ENCODE measurements at regions not wholly inside any gene's neighbourhood (a gene's known extent, or its start where the extent isn't known, plus 50 kb on each side); places are given as distances from the start of the nearest gene placed in this dataset.

DNA sequence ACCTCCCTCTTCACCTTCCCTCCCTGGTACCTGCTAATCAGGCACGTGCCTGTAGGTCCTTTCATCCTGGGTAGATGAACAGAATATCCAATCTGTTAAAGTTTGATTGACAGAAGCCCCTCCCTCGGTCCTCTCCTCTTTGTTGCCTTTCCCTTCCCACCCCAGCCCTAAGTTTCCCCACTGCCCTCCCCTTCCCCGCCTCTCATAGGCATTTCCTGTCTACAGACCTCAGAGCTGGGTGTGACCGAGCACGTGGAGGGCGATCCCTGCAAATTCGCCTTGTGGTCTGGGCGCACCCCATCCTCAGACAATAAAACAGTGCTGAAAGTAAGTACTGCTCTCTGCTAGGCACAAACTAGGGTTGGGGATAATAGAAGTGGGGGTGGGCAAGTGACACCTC, 239.2 kb upstream of the UMPS start:
- DNase-seq (ENCODE audit: low read depth in 2 of 2): no peak

DNA sequence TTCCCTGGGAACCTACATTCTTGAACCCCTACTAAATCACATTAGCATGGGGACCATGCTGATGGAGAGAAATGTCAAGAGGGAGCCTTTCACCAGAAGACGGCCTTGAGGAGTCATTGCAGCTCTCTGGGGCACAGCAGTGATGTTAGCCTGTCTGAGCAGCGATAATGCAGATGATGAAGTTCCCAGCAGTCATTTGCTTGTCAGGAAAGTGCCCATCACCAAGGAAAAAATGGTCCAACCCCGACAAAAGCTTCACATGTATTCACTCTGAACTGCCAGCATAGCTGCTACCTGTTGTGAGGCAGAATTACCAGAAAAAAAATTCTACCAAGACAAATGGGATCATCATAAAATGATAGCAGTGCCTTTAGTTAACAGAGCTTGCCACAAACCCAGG, 238.4 kb upstream of the UMPS start:
- DNase-seq (ENCODE audit: low read depth in 2 of 2): no peak

DNA sequence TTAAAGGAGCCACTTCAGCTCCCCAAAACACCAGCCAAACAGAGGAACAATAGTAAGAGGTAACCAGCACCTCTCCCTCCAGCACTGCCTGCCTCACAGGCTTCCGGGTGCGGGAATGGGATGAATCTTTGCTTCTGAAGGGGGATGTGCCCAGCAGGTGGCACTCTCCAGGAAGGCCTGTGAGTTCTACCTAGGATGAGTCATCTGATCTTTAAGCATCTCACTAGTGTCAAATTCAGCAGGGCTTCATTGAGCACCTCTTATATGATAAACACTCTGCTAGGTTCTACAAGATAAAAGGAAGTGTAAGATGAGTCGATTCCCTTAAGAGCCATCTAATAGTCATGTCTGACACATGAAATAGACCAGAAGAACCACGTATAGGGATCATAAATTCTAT, 237.4 kb upstream of the UMPS start:
- DNase-seq (ENCODE audit: low read depth in 2 of 2): no peak

DNA sequence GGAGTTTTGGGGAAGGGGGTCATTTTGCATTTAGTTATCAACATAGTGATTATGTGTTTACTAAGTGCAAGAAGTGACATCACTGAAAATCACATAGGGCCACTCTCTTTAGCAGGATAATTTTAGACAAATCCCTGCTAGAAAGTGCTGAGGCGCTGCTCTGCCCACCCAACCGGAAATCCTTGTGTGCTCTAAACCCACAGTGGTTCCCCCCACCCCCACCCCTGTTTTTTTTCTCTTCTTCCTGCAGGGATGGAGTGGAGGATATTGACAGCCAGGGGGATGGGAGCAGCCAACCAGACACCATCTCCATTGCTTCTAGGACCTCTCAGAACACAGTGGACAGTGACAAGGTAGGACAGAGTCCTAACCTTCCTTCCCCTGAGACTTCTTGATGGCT, 234.2 kb upstream of the UMPS start:
- no peak for DNase-seq (ENCODE audit: low read depth in 2 of 2)

DNA sequence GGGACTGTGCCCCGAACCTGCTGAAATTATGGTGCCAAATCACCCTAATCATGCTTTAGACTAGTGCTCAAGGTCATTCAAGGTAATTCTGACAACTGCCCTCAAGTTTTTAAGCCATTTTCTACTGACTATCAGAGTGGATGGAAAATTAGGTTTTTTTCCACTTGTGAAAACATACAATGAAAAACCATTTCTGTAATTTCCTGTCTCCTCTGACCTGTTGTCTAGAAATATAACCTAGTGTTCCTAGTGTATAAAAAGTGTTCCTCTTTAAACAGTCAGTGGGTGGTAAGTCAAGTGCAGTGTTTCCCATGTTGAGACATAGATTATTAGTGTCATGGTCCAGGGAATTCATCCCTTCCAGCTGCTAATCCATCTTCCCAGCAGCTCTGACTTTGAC, 232.8 kb upstream of the UMPS start:
- no peak for DNase-seq (ENCODE audit: low read depth in 2 of 2)

DNA sequence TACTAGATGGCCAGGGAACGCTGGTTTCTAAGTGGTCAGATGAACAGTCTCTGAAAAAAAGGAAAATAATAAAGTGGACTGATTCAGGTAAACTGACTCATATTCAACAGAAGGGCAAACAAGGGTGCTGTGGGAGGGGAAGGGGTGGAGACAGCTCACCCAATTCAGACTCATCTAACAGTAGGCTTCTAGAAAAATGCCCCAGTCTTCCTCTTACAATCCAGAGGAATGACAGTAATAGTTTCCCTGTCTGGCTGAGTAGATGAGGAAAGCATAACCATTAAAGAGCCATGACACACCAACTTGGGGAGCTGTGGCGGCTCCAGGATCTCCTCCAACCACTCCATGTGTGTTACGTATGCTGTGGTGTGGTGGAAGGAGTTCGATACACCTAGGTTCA, 231.4 kb upstream of the UMPS start:
- DNase-seq (ENCODE audit: low read depth in 2 of 2): no peak

DNA sequence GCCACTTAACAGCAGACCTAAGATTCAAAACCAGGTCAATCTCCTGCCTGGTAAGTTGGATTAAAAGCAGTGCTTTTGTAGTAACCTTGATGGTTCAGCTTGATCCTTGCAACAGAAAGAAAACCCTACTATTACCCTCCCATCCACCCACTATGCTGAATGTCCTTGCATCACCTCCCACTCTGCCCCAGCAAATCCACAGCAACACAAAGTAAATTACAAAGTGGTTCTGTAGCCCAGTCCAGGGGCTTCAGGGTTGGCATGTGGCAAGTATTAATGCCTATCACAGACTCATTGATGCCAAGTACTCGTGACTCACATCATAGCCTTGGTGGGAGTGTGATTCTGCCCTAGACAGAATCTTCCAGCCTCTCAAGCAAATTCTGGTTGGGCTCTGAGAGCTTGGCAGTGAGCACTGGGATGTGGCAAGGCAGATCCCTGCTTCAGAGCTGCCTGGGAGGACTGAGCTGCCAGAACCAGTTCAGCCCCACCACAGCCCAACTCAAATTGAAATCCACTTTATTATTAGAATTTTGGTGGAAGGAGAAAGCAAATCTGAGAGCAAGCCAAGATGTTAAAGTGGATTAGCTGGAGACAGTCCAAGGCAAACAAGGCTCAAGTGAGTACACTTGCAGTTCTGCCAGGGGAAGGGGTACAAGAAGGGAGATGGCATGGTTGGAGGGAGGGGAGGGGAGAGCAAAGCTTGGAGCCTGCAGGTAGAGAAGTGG, 225.8 kb upstream of the UMPS start:
- DNase-seq (ENCODE audit: low read depth in 2 of 2): no peak

DNA sequence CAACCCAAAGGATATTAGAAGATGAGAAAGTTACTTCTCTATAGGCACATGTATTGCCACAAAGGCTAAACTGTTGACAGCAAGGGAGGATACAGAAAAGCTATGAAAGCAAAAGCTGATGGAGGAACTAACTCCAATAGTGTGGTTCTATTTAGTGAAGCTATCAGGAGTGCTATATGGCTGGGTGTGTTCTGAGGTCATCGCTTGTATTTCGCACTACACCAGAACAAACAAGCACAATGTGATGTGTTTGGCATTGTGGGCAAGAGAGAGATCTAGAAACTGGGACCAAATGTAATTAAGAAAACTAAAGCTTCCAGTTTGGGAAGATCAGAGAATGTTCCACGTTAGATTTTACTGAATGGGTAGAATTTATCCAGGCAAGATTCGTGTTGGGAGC, 220.4 kb upstream of the UMPS start:
- DNase-seq (ENCODE audit: low read depth in 2 of 2): no peak

DNA sequence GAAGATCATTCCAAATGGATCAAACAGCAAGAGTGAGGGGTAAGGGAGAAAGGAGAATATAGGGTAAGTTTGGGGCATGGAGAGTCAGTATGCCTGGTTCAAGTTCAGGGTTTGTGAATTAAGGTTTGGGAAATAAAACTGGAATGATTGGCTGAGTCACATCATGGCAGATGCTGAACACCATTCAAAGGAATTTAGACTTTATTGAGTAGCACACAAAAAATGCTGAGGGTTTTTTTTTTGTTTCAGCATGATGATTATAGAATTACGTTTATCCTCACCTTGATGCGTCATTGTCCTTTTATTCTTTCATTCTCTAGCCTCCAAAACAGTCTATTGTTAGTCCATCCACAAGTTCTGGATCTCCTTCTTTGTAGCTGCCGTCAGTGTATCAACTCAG, 220.0 kb upstream of the UMPS start:
- DNase-seq (ENCODE audit: low read depth in 2 of 2): no peak

DNA sequence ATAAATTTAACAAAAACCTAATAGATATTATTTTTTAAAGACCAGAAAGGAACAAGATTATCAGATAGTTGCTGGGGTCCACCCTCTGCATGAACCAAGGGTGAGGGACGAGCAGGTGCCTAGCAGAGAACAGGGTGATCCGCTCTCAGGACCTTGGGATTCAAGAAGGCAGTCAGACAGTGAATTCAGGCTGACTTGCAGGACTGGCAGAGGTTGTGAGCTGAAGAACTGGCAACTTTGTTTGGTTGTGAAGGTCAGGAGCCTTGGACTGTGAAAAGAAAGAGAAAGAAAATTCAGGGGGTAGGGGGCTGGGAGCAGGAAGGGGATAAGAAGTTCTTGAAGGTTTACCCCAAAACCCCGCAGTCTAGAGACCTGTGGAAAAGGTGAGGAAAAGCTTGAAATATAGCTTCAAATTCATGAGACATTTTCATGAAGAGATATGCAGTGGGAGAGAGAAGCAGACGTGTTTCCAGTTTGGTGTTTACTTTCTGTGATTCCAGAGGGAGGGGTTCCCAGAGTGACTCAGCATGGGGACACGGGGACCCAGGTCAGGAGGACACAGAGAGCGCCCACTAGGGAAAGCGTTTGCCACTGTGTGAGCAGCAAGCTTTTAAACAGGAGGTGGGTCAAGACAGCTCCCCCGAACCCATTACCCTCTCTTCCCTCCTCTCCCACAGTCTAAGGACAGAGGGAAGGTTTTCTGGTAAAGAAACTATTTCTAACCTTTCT, 217.2 kb upstream of the UMPS start:
- DNase-seq (ENCODE audit: low read depth in 2 of 2): no peak

DNA sequence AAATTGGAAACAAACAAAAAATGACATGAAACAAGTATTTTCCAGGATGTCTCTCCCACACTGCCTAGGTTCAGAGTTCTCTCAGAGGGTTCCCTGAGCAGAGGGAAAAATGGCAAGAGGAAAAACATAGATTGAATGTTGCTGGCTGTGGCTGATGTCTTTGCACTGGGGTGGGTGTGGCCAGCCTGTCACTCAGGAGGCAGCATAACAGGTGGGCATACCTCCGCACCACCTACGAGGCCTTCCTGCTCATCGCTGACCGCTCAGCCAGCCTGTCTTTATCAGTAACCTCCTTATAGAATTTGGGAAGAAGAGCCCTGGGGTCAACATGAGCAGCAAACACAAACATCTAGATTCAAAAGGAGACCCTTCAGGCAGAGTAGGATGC, 216.6 kb upstream of the UMPS start:
- no peak for DNase-seq (ENCODE audit: low read depth in 2 of 2)

DNA sequence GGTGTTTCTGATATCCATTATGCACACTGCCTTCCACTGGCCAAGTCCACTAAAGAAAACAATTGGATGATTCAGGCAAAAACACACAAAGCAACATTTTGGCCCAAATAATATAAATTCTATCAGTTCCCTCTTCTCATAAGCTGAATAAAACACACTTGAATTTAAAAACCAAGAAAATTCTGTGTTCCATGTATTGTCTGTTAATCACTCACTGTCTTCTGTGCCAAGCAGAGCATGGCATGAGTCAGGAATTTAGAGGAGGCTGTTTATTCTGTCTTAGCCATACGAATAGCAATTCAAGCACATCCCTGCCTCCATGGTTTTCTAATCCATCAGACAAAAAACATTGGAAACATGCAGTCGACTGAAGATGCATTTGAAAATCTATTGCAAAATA, 215.6 kb upstream of the UMPS start:
- no peak for DNase-seq (ENCODE audit: low read depth in 2 of 2)

DNA sequence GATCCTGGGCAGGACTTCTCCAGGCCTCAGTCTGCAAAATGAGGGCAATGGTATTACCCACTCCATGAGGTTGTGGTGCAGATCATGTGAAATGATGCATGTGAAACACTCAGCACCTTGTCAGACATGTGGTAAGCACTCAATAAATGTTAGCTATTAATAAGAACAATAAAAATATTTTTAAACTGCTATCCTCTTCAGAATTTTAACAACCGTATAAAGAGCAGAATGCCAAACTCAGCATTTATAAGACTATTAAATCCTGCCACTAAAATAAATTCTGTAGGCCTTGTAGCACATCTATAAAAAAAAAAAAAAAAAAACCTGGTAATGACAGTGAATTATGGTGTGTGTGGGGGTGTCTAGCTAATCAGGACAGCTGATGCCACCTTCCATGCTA, 213.9 kb upstream of the UMPS start:
- DNase-seq (ENCODE audit: low read depth in 2 of 2): no peak

DNA sequence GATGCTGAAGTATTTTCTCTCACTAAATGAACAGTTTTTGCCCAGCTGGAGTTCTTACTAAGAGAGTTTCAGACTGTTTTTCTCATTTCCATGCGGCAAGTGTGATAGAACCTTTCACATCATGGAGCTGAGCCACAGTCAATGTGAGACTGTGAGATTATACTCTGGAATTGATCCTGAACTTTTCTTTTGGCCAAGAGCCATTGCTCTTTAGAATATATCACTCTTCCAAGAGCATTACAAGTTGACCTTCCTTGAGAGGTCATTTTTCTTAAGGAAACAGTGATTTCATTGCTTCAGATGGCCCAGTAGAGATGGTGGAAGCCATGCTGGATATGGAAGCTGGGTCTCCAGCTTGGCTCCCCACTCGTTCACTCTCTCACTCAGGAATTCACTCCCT, 212.9 kb upstream of the UMPS start:
- DNase-seq (ENCODE audit: low read depth in 2 of 2): no peak

DNA sequence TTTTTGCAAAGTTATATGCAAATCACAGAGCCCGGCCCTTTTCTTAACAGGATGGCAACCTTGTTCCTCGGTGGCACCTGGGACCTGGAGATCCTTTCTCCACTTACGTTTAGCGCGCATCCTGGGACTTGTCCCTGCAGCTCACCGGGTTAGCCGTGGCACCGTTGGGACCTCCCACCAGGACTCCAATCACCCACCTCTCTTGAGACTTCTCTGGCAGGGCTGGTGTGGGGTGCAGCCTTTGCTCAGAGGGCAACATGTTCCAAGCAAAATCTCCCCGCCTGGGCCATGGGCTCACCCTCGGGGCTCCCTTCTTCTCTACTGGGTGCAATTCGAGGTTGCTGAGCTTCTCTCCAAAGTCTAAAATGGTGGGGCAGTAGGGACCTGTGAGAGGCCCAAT, 211.9 kb upstream of the UMPS start:
- no peak for DNase-seq (ENCODE audit: low read depth in 2 of 2)

DNA sequence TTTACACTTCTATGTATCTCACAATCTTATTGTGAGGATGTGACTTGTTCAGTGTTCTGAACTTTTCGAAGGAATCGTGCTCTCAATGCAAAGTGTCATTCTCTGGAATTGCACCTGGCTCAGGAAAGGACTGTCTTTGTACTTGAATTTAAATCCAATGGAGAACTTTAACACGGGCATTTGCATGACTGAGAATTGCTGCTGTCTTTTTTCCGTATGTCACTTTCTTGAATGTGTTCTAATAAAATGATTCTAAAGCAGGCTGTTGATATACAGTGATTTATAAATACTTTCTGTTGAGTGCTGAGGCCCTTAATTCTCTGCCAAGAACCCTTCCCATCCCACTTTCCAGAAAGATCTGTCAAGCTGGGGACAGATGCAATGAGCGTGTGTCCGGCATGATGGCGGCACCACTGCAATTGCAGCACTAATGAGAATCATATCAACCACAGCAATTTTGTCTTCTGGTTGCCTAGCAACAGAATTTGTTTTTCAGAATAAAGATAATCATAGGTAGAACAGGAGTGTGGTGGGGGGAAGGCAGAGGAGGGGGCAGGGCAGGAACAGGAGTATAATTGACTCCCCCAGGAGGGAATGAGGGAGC, 210.6 kb upstream of the UMPS start:
- no peak for DNase-seq (ENCODE audit: low read depth in 2 of 2)

DNA sequence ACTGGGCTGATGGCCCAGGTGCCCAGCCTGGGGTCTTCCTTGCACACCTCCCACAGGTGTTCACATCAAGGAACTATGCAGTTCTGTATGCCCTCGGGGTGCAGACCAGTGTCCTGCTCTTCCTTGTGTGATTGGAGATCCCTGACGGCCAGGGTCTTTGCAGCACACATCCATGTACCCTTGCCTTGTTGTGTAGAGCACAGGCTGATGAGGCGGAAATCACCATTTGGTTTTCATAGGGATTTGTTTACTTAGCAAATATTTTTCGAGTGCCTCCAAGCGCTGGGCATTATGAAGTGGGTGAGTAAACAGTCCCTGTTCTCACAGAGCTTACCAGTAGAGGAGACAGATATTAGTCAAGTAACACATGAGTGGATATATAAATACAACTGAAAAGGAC, 209.3 kb upstream of the UMPS start:
- DNase-seq (ENCODE audit: low read depth in 2 of 2): no peak

DNA sequence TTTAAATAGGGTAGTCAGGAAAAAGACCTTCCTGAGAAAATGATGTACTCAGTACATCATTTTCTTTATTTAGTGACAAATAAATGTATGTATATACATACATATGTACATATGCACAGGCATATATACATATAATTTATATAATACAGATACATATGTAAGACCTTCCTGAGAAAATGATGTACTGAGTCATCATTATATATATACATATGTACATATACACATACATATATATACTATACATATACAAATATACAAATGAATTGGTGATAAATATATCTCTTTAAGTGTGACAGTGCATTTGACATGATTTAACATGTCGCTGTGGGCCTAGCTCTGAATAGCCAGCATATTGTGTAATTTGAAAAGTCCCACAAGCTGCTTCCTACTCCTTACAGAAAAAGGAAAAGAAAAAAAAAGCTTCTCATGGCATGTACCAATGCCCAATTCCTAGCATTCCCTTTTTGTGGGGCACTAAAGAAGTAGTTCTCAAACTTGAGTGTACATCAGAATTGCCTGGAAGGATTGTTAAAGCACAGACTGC, 208.1 kb upstream of the UMPS start:
- no peak for DNase-seq (ENCODE audit: low read depth in 2 of 2)

DNA sequence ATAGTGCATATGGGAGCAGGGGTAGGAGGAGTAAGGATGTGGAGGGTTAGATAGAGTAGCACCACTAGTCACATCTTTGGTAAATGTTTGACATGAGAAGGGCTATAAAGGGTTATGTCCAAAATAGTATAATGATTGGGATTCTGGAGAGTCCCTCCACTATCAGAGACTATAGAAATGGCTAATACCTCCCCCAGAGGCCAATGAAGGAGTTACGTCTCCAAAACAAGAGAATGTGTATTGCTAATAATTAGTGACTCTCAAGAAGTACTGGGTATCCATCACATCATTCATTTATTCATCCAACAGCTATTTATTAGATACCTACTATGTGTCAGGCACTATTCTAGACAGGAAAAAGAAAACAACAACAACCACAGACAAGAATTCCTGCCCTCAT, 203.7 kb upstream of the UMPS start:
- no peak for DNase-seq (ENCODE audit: low read depth in 2 of 2)

DNA sequence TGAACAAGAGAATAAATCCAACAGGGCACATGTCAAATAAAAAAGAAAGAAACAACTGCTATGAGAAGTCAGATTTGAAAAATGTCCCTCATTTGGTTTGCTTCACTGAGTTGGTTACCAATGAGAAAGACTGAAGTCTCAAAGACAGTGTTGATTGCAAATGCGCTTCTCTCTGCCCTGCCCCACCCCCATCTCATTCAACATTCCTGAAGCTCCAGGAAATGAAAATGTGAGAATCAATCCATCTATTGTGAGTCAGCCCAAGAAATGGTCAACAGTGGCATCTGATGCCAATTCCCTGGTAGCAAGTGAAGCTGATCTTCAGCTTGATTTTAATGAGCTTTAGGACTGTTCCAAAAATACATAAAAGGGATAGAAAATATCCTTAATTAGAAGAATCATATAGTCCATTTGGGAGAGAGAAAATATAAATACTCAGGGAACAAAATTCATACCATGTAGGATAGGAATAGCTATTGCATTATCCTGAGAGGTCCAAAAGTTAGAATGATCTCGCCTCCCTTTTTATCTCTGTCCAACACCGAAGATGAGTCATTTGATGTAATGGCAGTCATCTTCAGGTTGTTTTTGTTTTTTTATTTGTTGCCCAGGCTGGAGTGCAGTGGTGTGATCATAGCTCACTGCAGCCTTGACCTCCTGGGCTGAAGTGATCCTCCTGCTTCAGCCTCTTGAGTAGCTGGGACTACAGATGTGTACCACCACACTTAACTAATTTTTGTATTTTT, 200.3 kb upstream of the UMPS start:
- no peak for DNase-seq (ENCODE audit: low read depth in 2 of 2)

DNA sequence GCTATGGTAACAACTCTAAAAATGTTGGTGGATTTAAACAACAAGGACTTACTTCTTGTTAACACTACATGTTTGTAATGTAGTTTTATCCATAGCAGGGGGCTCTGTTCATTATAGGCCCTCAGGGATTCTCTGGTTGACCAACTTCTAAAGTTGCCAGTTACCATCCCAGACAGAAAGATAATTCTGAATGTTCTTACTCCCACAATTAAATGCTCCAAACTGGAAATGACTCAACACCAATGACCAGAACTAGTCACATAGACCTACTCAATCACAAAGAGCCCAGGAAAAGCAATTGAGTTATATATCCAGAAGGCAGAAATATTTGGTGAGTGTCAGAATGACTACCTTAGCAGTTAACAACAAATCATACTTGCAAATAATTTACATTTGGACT, 199.3 kb upstream of the UMPS start:
- DNase-seq (ENCODE audit: low read depth in 2 of 2): no peak

DNA sequence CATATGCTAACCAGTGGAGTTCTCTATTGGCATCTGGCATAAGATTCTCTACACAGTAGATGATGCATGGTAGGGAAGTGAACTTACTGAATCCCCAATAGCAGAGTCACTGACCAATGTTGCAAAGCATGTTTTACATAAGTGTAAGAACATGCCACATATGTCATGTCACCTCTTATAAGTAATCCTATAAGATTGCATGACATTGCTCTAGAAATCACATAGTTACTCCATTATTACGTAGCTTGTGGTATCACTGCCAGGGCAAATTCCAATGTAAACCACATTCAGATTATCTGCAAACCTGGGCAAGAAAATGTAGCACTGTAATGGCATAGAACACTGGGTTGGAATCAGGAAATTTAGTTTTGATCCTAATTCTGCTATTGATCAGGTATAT, 198.2 kb upstream of the UMPS start:
- DNase-seq (ENCODE audit: low read depth in 2 of 2): no peak

Measured in stimulated activated CD8-positive, alpha-beta memory T cell treated with anti-CD3 and anti-CD28 coated beads, Interleukin-15, amount 100 ng/mL, for 4 hours (primary cell).